Right lobe of liver (tissue), 6 donors: ENCODE measurements at regions not wholly inside any gene's neighbourhood (a gene's known extent, or its start where the extent isn't known, plus 50 kb on each side); places are given as distances from the start of the nearest gene placed in this dataset.

Experiments
- ATAC-seq, 4 donors: fragments of 200-7000 bp; cut with Tn5 transposase; one replicate each; pipeline ENCODE4 v1.9.1; 2020; ENCODE audit warnings: mild to moderate bottlenecking in 4 of 4, moderate library complexity in 4 of 4
- DNase-seq, 3 donors: peaks; one replicate each; pipeline ENCODE4 v3.0.0-alpha.2; 2020
- H3K27ac ChIP-seq, 3 donors: fragments of 200-600 bp; one replicate each; pipeline ENCODE4 v1.8.0; 2022
- H3K27me3 ChIP-seq, 2 donors: fragments of 200-600 bp; one replicate each; pipeline ENCODE4 v1.8.0; 2022
- H3K36me3 ChIP-seq, 4 donors: fragments of 200-600 bp; sonication (generic) in 1 of 4; one replicate each; pipeline versions ENCODE4 v1.5.1 to v1.8.0; 2017 to 2022; ENCODE audit warnings: control low read depth in 1 of 4
- H3K4me1 ChIP-seq, 4 donors: fragments of 200-600 bp; sonication (generic) in 1 of 4; one replicate each; pipeline versions ENCODE4 v1.5.1 to v1.8.0; 2017 to 2022; ENCODE audit warnings: control low read depth in 1 of 4
- H3K4me3 ChIP-seq, 3 donors: fragments of 200-600 bp; one replicate each; pipeline ENCODE4 v1.8.0; 2022
- H3K9me3 ChIP-seq, 4 donors: fragments of 200-600 bp; sonication (generic) in 1 of 4; one replicate each; pipeline versions ENCODE4 v1.5.1 to v1.8.0; 2017 to 2022; ENCODE audit warnings: control low read depth in 1 of 4
- CTCF ChIP-seq, 4 donors: fragments of 200-600 bp in 3 of 4; fragments of 450-650 bp in 1 of 4; IDR thresholded peaks; one replicate each; pipeline versions ENCODE4 v1.5.1 to v1.8.0; 2016 to 2022; ENCODE audit warnings: antibody characterized with exemption in 4 of 4, mild to moderate bottlenecking in 2 of 4
- POLR2A ChIP-seq: fragments of 450-650 bp; IDR thresholded peaks from one replicate; pipeline ENCODE4 v1.6.1; 2017; ENCODE audit warnings: antibody characterized with exemption, mild to moderate bottlenecking
- WGBS: methylation state at CpG from one replicate; pipeline ENCODE4 v1.1.6; 2018; ENCODE audit warnings: low coverage, low lambda C conversion rate; ENCODE audit not compliant: insufficient coverage; ENCODE audit errors: missing lambda C conversion rate; 5-methylcytosine and 5-hydroxymethylcytosine counted together
- intact Hi-C, 2 donors: fragments of 100-400 bp; cut with DNase I; formaldehyde crosslinking; loops; one replicate each; pipeline versions ENCODE4 v1.11.2 to v1.14.1; 2022
- donor health status: DM: no; HTN: yes; CAD: no.
- donor health status: DM: no; HTN: no; CAD: no.
- donor health status: DM: no; HTN: no; CAD: no.
- donor health status: DM: no; HTN: yes; CAD: no.
- donor health status: DM: no; HTN: yes; CAD: no.

GRCh38 chr2:150125188-150125587 lies 362.3 kb downstream of the RND3 start:
- TF ChIP-seq POLR2A (no peak), CTCF (IDR thresholded peaks at IDR 0.05) (no peak)
- Histone ChIP-seq H3K27ac (peak overlapping the region; percentile 35 to 56 (median 36)), H3K27me3 (no peaks in the 10 kb centered on the region), H3K4me1 (peaks cover 0 to 4% (median 0%) of the 10 kb centered on the region in 4 donors), H3K36me3 (no peaks in the 10 kb centered on the region), H3K4me3 (no peak overlapping the region), H3K9me3 (no peaks in the 10 kb centered on the region)
- 23% methylated on average over 5 of the region's 5 CpGs for WGBS
- ATAC-seq (peak; percentile 86 to 90 (median 89)), DNase-seq (peak in 1 of 3 donors; percentile 64)
- intact Hi-C loops: no loop called here

- ATAC-seq: no peak
- intact Hi-C loops: no loop called here
- Histone ChIP-seq H3K27ac (peak overlapping the region in 2 of 3 donors; percentile 35 to 56), H3K4me3 (no peak overlapping the region), H3K27me3 (no peaks in the 10 kb centered on the region), H3K36me3 (no peaks in the 10 kb centered on the region), H3K9me3 (no peaks in the 10 kb centered on the region), H3K4me1 (peaks cover 0 to 4% (median 0%) of the 10 kb centered on the region in 4 donors)
- no peak for DNase-seq
- TF ChIP-seq CTCF (IDR thresholded peaks at IDR 0.05) (no peak), POLR2A (no peak)
Measured at GRCh38 chr2:150124739-150125138, 362.7 kb downstream of the RND3 start.

- TF ChIP-seq POLR2A (no peak), CTCF (IDR thresholded peaks at IDR 0.05) (no peak)
- WGBS: 70% methylated on average over 2 of the region's 2 CpGs
- intact Hi-C loops: no loop called here
- DNase-seq (no peak), ATAC-seq (no peak)
- H3K4me3 ChIP-seq: no peak overlapping the region
- peaks cover 0 to 4% (median 0%) of the 10 kb centered on the region in 4 donors for H3K4me1 ChIP-seq
- H3K9me3 ChIP-seq: no peaks in the 10 kb centered on the region
- no peak overlapping the region for H3K27ac ChIP-seq
- H3K27me3 ChIP-seq: no peaks in the 10 kb centered on the region
- no peaks in the 10 kb centered on the region for H3K36me3 ChIP-seq
Measured at GRCh38 chr2:150122871-150123613, 364.4 kb downstream of the RND3 start.

- Histone ChIP-seq H3K9me3 (no peaks in the 10 kb centered on the region), H3K4me1 (peaks cover 0 to 4% (median 0%) of the 10 kb centered on the region in 4 donors), H3K27me3 (no peaks in the 10 kb centered on the region), H3K4me3 (no peak overlapping the region), H3K27ac (no peak overlapping the region), H3K36me3 (no peaks in the 10 kb centered on the region)
- no peak for DNase-seq
- 96% methylated on average over 3 of the region's 3 CpGs for WGBS
- intact Hi-C loops: no loop called here
- TF ChIP-seq CTCF (IDR thresholded peaks at IDR 0.05) (no peak), POLR2A (no peak)
- ATAC-seq: no peak
Measured at GRCh38 chr2:150122156-150122555, 365.3 kb downstream of the RND3 start.
